GM19372 (cell line): ENCODE measurements at regions not wholly inside any gene's neighbourhood (a gene's known extent, or its start where the extent isn't known, plus 50 kb on each side); places are given as distances from the start of the nearest gene placed in this dataset.

ENCODE experiments used
- ATAC-seq: cut with Tn5 transposase; IDR thresholded peaks from one replicate; pipeline ENCODE4 v1.9.1; 2021; ENCODE audit warnings: mild to moderate bottlenecking, low read depth, moderate library complexity; ENCODE audit not compliant: unreplicated experiment

DNA sequence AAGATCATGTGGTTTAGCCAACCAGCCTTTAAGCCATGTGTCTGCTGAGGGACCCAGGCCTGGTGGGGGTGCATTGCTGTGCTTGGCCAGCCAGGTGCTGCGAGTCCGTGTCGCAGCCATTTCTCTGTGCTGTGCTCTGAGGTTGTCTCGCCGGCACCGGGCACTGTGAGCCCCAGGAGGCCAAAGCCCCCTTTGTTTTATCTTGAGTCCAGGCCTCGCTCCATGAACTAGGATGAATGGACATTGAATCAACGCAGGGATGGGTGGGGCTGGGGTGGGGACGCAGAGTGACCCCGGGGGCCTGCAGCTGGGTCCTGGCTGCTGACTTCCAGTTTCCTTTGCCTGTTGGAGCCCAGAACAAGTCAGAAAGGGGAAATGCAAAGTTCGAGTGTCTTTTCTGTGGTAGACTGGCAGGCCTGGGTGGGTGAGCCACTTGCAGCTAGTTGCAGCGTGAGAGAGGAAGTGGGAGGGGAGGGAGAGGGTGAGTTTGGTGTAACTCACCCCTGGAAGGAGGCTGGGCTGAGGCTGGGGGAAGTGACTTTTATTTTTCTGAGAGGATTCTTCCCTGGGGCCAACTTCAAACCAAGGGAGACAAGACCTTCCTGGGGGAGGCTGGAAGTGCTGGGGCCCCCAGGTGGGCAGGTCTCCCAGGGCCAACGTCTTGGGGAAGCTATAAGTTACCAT is 324.7 kb downstream of the SEC14L1 start:
- no peak for ATAC-seq

DNA sequence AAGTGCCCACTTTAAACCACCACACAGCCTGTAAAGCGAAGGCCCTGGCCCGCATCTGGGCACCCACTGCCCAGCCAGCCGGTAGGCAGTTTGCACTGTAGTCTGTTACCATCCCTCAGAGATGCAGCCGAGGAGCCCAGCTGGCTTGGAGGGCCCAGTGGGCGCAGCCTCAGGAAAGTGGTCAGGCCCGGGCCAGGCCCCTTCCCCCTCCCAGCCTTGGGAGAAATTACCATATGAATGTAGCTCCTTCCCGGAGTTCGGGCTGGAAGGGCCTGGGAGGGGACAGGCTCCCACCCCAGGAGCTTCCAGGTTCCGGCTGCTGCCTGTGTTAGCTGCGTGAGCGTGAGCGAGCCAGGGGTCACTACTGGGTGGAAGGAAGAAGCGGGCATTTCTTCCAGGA is 325.4 kb downstream of the SEC14L1 start:
- no peak for ATAC-seq

DNA sequence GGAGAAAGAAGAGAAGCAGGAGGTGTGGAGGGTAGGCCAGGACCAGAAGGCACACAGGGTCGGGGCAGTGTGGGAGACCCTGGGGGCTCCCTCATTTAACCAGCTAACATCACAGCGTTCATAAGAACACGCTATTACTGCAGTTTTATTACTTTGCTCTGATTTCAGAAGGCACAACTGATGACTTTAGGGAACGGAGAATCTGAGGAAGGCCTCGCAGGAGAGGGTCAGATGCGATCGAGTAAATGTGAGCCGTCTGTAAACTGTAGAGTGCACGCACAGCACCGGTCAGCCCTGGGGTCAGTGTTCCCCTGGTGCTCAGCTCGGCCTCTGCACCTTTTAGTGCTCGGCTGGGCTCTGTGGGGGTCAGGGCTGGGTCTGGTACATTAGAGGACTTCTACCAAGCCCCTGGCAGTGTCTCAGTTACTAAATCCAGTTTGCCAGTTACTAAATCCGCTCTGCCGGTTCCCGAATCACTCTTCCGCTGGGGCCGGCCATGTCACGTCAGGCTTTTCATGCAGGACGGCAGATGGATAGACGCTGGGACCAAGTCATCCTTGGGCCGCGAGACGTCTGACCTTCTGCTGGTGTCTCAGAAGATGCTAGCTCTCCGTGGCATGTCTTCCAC is 325.9 kb downstream of the SEC14L1 start:
- ATAC-seq, result no peak

DNA sequence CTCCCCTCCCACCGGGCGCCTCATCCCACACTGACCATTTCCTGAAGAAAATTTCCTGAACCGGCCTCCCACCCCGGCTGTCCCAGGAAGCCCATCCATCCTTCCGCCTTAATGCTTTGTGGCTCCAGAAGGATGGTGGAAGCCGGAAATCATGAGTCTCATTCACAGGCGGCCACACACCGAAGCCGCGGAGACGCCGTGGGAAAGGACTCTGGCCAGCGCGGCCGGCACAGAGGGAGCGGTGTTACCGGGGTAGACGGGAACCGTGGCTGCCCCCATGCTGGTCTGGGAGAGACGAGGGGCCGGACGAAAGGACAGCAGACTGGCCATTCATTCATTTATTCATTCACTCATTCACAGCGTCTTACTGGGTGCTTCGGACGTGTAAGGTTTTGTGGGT is 326.8 kb downstream of the SEC14L1 start:
- ATAC-seq, result no peak

DNA sequence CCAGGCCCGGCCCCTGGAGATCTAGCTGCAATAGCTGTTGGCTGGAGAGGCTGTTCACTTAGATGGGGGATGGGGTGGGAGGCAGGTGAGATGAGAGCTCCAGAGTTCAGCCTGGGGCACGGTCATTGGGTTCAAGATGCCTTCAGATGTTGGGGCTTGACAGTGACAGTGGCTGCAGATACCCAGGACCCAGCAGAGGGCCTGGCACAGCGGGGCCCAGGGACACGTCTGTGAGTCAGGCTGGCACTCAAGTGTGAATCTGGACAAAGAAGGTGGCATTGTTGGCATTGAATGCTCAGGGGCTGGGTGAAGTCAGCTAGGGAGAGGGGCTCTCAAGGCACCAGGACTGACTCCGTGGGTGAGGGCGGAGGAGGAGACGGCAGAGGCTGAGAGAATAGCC is 328.1 kb downstream of the SEC14L1 start:
- no peak for ATAC-seq

DNA sequence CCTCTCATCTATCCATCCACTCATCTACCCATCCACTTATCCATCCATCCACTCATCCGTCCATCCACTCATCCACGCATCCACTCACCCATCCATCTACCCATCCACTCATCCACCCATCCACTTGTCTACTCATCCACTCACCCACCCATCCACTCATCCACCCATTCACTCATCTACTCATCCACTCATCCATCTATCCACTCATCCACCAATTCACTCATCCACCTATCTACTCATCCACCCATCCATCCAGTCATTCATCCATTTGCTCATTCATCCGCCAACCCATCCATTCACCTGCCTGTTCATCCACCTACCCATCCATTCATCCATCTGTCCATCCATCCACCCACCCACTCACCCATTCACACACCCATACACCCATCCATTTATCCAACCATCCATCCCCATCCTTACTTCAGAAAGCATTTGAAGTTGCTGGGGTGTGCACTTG is 329.6 kb downstream of the SEC14L1 start:
- no peak for ATAC-seq

DNA sequence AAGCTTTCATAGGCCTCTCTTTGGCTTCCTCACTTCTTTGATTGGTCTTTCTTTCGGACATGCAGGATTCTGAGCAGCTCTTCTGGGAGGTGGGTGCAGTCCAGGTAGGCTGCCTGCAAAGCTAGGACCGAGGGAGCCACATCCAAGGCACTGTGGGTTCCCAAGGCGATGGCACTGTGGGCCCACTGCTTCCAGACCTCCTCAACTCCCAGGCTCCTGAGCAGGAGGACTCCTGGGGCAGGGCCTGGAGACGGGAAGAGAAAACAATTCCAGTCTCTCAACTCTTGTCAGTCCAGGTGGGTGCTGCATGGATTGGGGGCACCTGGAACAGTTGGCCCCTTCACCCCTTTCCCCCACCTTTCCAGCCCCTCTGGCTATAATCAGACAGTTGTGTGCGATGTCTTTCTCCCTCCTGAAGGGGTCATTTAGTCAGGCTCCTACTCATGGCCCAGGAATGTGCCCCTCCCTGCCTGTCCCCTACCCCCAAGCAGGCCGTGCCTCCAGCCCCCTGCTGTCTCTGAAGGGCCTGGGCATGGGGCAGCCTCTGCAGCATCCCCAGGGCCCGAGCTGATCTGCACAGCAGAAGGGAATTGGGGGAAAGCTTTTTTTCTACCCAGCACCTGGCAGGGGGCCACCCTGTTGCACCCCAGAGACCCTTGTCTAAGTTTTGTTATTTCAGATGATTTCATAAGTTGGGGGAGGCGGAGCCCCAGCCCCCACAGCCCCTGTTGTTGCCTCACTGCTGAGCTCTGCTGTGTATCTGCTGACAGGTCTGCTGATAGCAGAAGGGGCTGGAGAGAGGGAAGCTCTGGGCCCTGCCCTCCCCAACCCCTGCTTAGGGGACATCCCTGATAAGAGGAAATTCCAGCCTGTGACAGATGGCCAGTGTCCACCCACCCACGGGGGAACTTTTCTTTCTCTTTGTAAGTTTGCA is 330.3 kb downstream of the SEC14L1 start:
- no peak for ATAC-seq

DNA sequence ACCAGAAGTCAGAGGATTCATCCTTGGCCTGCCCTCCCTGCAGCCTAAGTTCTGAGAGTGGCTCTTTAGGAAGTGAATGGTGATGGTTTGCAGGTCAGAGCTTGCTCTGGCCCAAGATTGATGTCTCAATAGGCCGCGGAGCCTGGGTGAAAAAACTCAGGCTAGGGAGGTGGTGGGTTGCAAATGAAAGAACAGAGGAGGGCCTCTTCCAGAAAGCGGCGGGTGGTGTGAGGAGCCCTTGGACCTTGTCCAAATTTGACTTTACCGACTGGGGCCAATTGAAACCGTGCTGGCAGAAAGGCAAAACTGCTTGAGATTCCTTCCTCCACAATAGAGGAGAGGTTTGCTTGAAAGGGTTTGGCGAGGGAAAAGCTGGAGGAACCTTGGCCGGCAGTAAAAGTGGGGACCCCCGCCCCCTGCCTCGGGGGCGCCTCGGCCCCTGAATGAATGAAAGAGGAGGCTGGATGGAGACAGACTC is 331.3 kb downstream of the SEC14L1 start:
- no peak for ATAC-seq

DNA sequence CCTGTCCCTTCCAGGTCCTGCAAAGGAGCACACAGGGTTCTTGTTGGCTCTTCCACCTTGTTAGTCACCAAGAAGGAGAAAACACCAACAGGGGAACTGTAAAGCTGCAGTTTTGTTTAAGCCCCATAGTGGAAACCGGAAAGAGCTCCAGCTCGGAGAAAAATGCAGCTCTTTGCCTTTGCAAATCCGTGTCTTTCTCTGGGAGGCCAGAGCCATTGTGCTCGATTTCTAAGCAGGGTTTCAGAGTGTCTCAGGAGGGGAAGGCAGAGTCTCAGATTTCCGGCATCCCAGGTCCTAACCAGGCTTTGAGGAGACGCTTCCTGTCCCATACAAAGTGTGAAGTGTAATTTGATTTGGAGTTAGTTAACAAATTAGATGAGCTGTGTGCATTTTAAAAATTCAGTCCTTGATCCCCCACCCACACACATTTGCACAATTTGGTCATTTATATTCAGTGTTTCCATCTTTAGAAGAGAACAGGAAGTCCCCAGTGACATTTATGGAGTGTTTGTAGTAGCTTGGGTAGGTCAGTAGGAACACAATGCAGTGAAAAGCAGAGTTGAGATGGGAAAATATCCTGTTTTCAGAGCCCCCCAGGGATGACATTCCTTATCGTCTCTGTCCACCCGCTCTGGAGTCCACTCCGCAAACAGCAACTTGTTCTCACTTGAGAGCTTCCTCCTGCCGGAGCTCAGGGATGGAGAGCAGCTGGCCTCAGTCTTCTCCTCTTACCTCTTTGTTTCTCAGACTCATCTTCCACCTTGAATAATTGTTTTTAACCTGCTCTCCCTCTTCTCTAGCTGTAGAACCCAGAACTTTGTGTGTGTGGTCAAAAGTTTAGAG is 331.9 kb downstream of the SEC14L1 start:
- no peak for ATAC-seq

DNA sequence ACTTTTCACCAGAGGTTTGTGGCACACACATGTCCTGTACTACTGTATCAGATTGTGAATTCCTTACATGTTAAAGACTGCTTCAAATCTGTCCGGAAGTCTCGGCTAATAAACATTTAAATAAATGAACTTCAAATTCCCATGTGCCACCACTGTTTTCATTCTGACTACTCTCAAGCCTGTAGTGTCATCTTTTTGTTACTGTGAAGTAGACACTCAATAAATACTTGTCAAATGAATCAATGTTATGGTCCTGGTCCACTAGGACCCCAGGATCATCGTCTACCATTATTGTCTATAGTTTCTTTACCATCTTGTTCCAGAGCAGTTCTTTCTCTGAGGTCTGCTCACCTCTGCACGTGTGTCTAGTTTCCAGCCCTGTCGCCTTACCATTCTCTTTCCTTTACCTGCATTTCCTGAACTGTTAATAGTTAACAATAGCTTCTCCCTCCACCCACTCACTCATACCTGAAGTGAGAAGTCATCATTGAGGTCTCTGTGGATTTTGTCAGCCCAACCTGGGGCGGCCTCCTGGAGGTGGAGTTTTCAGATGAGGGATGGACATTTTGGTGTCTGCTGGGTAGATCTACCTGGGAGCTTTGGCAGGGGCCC is 333.0 kb downstream of the SEC14L1 start:
- ATAC-seq, result no peak

DNA sequence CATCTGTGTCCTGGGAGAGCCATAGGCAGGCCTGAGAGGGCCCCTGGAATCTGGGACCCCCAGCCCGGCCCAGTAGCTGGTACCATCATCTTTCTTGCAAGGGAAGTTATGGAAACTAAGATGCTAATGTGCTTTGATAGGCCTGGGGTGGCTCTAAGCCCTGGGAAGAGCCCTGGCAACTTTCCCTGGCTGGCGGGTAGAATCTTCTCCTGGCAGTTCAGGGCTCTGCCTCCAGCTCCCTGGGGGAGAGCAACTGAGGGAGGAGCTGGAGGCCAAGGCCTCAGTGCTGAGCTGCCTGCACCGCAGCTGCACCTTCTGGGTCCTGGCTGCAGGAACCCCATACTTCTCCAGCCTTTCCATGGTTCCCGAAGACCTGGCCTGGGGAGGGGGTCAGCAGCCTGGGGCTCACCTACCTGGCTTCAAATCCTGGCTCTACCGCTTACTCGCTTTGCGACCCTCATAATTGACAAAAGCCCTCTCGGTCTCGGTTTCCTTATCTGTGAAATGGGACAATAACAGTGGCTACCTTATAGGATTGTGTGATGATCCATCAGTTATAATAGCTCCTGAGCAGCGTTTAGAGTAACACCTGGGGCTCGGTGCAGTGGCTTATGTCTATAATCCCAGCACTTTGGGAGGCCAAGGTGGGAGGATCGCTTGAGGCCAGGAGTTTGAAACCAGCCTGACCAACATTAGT is 333.7 kb downstream of the SEC14L1 start:
- no peak for ATAC-seq

DNA sequence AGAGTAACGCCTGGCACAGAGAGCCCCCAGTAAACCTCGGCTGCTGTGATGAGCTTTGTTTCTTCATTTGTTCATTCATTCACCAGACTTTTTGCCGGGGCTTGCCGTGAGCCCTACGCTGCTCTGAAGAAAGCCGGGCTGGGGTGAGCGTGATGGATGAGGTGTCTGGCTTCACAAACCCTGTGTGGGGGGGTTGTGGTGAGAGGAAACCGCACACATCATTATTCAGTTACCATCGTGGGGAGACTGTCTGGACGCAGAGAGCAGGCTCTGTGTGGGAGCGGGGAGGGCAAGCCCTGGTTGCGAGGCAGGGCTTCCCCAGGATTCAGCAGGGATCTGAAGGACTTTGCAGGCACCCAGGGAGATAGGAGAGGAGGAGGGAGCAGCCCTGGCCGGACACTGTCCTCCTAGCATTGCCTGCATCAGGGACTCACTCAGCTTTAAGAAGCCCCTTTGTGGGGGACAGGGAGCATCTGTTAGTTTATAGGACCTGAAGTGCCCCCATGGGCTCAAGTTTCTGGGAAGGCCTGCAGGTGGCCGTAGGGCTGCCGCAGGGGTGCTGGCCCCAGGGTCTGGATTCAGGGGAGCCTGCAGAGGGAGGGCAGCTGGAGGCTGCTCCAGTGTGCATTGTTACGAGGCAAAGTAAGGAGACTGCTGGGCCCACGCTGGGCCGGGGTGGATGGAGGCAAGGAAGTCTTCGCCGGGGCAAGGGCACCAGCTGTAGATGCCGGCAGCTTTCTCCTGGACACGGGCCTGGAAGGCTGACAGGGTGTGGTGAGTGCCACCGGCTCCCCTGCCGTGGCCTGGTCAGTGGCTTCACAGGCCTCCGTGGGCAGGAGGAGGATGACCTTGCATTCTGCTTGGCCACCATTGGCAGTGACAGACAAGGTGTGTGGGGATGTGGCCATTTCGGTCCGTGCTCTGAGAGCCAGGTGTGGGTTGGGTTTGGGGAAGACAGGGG is 334.5 kb downstream of the SEC14L1 start:
- ATAC-seq, result no peak

DNA sequence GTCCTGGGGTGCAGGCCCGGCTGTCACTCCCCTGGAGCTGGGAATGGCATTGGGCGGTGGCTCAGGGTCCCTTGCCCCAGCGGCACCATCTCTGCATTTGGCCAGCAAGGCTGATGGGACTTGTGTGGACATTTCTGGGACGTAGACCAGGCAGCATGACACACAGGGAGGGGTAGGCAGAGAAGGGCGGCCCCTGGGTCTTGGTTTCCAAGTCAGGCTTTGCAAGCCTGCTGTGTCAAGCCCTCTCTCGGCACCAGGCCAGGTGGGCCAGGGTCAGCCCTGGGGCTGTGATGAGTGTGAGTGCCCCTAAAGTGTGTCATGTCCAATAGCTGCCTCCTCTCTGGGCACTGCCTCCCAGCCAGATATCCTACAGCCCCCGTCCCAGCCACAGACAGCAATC is 335.2 kb downstream of the SEC14L1 start:
- no peak for ATAC-seq

DNA sequence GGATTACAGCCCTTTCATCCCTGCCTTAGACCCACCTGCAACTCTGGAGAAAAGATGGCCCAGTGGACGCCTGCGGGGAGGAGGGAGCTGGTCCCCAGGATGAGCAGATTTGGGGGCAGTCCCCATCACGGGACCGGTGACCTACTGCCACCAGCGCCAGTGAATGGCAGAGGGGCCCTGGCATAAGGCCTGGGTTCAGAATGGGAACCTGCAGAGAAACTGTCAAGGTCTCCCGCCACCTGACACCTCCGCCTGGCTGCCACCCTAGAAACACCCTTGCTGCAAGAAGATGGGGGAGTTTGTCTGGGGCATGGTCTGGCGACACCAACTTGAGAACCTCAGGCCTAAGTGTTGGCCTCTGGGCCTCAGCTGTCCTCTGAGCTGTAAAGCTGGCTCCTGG is 335.7 kb downstream of the SEC14L1 start:
- ATAC-seq, result no peak

DNA sequence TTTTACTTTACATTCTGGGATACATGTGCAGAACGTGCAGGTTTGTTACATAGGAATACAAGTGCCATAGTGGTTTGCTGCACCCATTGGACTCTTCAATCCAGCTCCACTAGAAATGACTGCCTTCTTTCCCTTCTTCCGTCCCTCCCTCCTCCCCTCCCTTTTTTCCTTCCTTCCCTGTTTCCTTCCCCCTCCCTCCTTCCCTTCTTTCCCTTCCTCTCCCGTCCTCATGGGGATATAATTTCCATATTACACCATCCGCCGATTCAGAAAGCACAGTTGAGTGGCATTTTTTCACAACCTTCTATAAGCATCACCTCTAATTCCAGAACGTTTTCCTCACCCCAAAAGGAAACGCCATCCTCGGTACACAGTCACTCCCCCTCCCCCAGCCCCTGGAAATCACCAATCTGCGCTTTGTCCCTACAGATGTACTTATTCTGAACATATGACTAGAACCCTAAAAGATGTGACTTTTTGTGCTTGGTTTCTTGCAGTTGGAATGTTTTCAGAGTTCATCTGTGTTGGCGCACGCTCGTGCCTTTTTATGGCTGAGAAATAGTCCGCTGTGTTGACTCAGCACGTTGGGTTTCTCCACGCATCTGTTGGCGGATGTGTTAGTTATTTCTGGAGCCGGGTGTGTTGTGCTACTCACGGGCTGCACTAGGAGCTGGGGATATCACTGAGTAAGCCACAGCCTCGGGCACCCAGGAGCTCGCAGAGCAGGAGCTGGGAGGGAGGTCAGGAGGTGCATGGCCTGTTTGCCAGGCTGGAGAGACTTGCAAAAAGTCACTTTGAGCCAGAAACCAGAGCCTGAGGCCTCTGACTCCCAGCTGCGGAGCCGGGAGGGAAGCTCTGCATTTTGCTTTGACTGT is 336.4 kb downstream of the SEC14L1 start:
- ATAC-seq, result no peak

DNA sequence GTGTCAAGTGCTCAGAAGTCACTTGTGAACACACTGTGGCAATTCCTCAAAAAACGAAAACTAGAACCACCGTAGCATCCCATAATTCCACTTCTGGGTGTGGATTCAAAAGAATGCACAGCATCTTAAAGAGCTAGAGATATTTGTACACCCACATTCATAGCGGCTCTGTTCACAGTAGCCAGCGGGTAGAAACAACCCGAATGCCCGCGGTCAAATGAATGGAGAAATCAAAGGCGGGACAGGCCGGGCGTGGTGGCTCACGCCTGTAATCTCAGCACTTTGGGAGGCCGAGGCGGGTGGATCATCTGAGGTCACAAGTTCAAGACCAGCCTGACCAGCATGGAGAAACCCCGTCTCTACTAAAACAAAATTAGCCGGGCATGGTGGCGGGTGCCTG is 337.5 kb downstream of the SEC14L1 start:
- no peak for ATAC-seq

DNA sequence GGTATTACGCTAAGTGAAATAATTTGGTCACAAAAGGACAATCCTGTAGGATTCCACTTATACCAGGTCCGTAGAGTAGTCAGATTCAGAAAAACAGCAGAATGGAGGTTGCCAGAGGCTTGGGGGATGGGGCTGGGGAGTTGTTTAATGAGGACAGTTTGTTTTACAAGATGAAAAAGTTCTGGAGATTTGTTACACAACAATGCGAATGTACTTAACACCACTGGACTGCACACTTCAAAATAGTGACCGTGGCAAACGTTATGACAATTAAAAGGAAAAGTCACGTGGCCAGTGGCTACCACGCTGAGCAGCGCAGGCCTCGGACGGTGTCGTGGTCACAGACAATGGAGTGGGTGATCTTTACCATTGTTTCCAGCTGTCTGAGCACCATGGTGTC is 338.1 kb downstream of the SEC14L1 start:
- no peak for ATAC-seq
